SU-DHL-6 (cell line): ENCODE measurements at regions not wholly inside any gene's neighbourhood (a gene's known extent, or its start where the extent isn't known, plus 50 kb on each side); places are given as distances from the start of the nearest gene placed in this dataset.

ENCODE experiments used
- H2AFZ ChIP-seq: fragments of 200-600 bp; sonication (generic); 2 replicates; pipeline ENCODE4 v1.6.1; 2014; ENCODE audit warnings: low read depth, mild to moderate bottlenecking, moderate library complexity, mixed read lengths, antibody characterized with exemption, low read length; ENCODE audit not compliant: severe bottlenecking
- H3F3A ChIP-seq: fragments of 200-600 bp; shearing (Covaris generic); 2 replicates; pipeline ENCODE4 v1.6.0; 2016; ENCODE audit warnings: antibody characterized with exemption, mild to moderate bottlenecking; ENCODE audit not compliant: insufficient read depth
- H3K27ac ChIP-seq: fragments of 200-600 bp; sonication (generic); 2 replicates; pipeline ENCODE4 v1.5.1; 2016; ENCODE audit warnings: low read depth, mild to moderate bottlenecking, low read length, moderate library complexity, mixed read lengths
- H3K27me3 ChIP-seq: fragments of 200-600 bp; sonication (generic), shearing (Covaris generic); 2 replicates; pipeline ENCODE4 v1.6.0; 2014; ENCODE audit warnings: mild to moderate bottlenecking, low read length
- H3K36me3 ChIP-seq: fragments of 200-600 bp; sonication (generic); 2 replicates; pipeline ENCODE4 v1.6.1; 2014; ENCODE audit warnings: mild to moderate bottlenecking, low read length, mixed read lengths
- H3K4me2 ChIP-seq: fragments of 300-600, 200-600 bp; shearing (Covaris generic), sonication (generic); 2 replicates; pipeline ENCODE4 v1.6.0; 2014; ENCODE audit warnings: low read length, low read depth, mild to moderate bottlenecking; ENCODE audit not compliant: poor library complexity, severe bottlenecking
- H3K4me3 ChIP-seq: fragments of 200-600 bp; sonication (generic); 2 replicates; pipeline ENCODE4 v1.5.1; 2014; ENCODE audit warnings: antibody characterized with exemption, low read length, mild to moderate bottlenecking, mixed read lengths; ENCODE audit not compliant: insufficient read depth, poor library complexity, severe bottlenecking
- H3K79me2 ChIP-seq: fragments of 200-600 bp; sonication (generic); 2 replicates; pipeline ENCODE4 v1.6.1; 2014; ENCODE audit warnings: mild to moderate bottlenecking, low read length, moderate library complexity; ENCODE audit not compliant: insufficient read depth
- H3K9ac ChIP-seq: fragments of 200-600 bp; sonication (generic); 2 replicates; pipeline ENCODE4 v1.7.0; 2014; ENCODE audit warnings: mild to moderate bottlenecking, low read length
- H3K9me2 ChIP-seq: fragments of 200-600 bp; sonication (generic); replicated peaks from 2 replicates; pipeline ENCODE4 v1.6.1; 2014; ENCODE audit warnings: low read length; ENCODE audit not compliant: insufficient read depth
- H3K9me3 ChIP-seq: fragments of 200-600 bp; sonication (generic); 2 replicates; pipeline ENCODE4 v1.6.1; 2014; ENCODE audit warnings: low read length, mixed read lengths; ENCODE audit not compliant: insufficient read depth
- H4K20me1 ChIP-seq: fragments of 200-600 bp; sonication (generic); 2 replicates; pipeline ENCODE4 v1.6.1; 2014; ENCODE audit warnings: low read depth, mild to moderate bottlenecking, antibody characterized with exemption, low read length, moderate library complexity, mixed read lengths
- CTCF ChIP-seq: fragments of 200-600 bp; sonication (generic); IDR thresholded peaks from one replicate; pipeline ENCODE4 v1.5.1; 2017; ENCODE audit warnings: antibody characterized with exemption, mild to moderate bottlenecking, low read length, moderate library complexity; ENCODE audit not compliant: insufficient read depth, poor library complexity, severe bottlenecking
- EZH2phosphoT487 ChIP-seq: fragments of 200-600 bp; sonication (generic), shearing (Covaris generic); conservative IDR thresholded peaks from 2 replicates; pipeline ENCODE4 v1.6.1; 2018; ENCODE audit warnings: mild to moderate bottlenecking, antibody characterized with exemption, low read length, moderate library complexity, mixed read lengths

DNA sequence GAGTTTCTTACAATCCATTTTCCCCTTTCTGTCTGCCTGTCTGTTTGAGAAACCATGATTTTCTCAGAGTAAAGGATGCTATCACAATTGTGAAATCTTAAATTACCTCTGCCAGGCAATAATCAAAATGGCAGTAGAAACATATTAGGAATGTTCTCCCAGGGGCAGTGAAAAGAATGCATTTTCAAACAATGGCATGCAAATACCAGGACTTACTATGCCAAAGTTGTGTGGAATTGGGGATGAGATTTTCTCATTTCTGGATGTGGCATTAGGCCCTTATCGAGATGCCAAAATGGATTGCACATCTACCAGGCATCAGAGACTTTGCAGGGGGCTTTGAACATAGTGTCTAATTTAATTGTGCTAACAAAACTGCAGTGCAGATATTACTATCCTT is 821.4 kb downstream of the RNF144A start:
- Histone ChIP-seq H3F3A (no peaks in the 10 kb centered on the region), H3K79me2 (no peaks in the 10 kb centered on the region), H3K9ac (no peak overlapping the region), H3K27me3 (no peaks in the 10 kb centered on the region), H2AFZ (no peak overlapping the region), H3K9me3 (no peaks in the 10 kb centered on the region), H3K36me3 (no peaks in the 10 kb centered on the region), H3K4me3 (no peak overlapping the region), H3K9me2 (no peaks in the 10 kb centered on the region), H3K4me2 (no peak overlapping the region), H4K20me1 (no peaks in the 10 kb centered on the region), H3K27ac (no peak overlapping the region)
- TF ChIP-seq EZH2phosphoT487 (no peak), CTCF (no peak)

- TF ChIP-seq CTCF (no peak), EZH2phosphoT487 (no peak)
- Histone ChIP-seq H3K9ac (no peak overlapping the region), H3K36me3 (no peaks in the 10 kb centered on the region), H4K20me1 (no peaks in the 10 kb centered on the region), H3K9me2 (no peaks in the 10 kb centered on the region), H3K27me3 (no peaks in the 10 kb centered on the region), H2AFZ (no peak overlapping the region), H3F3A (no peaks in the 10 kb centered on the region), H3K4me2 (no peak overlapping the region), H3K4me3 (no peak overlapping the region), H3K9me3 (no peaks in the 10 kb centered on the region), H3K79me2 (no peaks in the 10 kb centered on the region), H3K27ac (no peak overlapping the region)
Observed at GRCh38 chr2:7740114-7740513, 822.9 kb downstream of the RNF144A start.

DNA sequence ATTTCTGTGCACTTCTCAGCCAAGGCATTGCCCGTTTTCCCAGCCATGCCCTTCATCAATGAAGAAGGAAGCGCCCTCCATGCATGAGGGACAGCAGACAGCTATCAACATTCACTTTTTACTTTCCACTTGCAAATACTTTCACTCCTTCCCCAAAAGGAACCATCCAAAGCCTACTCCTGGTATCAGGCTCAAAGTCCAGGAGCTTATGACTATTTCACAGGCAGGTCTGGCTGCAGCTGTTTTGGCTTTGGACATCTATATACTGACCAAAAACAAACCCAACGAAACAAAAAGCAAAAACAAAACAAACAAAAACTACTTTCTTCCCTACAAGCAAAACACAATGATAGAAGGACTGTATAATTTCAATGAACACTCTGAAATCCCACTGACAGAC is 825.1 kb downstream of the RNF144A start:
- no peak overlapping the region for H3K9ac ChIP-seq

More for the DNA sequence above, 825.1 kb downstream of the RNF144A start:
- no peak for TF ChIP-seq EZH2phosphoT487
- no peak for TF ChIP-seq CTCF
- no peaks in the 10 kb centered on the region for H3K79me2 ChIP-seq
- no peaks in the 10 kb centered on the region for H3F3A ChIP-seq
- no peaks in the 10 kb centered on the region for H4K20me1 ChIP-seq
- no peak overlapping the region for H2AFZ ChIP-seq
- H3K9me2 ChIP-seq = no peaks in the 10 kb centered on the region
- no peak overlapping the region for H3K4me3 ChIP-seq
- no peaks in the 10 kb centered on the region for H3K27me3 ChIP-seq
- H3K27ac ChIP-seq = no peak overlapping the region
- no peaks in the 10 kb centered on the region for H3K36me3 ChIP-seq
- H3K9me3 ChIP-seq = no peaks in the 10 kb centered on the region
- H3K4me2 ChIP-seq = no peak overlapping the region
